GM19239 (cell line): ENCODE measurements at regions not wholly inside any gene's neighbourhood (a gene's known extent, or its start where the extent isn't known, plus 50 kb on each side); places are given as distances from the start of the nearest gene placed in this dataset.

Experiments used
- DNase-seq: peaks from one replicate; pipeline ENCODE4 v3.0.0; 2011; ENCODE audit warnings: low spot score; ENCODE audit not compliant: insufficient read length
- FAIRE-seq: peaks from 2 replicates; lab custom pipeline; 2011; peaks lifted over from hg19 to GRCh38; lab: Jason Lieb, UNC

DNA sequence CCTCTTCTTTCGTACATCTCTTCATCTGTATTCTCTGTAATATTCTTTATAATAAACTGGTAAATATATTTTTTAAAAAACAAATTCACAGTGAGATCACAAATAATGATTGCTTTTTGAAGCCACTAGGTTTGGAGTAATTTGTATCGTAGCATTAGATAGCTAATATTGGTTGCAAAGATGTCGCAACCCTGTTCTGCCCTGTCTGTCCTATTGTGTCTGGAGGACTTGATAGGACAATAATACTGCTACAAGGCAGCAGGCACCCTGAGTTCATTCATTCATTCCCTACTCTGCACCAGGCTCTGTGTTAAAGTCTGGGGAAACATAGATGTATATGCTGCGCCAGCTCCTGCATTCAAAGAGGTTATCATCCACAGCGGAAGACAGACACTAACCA is 206.7 kb upstream of the KLF4 start:
- no peak for DNase-seq
- FAIRE-seq: no peak

DNA sequence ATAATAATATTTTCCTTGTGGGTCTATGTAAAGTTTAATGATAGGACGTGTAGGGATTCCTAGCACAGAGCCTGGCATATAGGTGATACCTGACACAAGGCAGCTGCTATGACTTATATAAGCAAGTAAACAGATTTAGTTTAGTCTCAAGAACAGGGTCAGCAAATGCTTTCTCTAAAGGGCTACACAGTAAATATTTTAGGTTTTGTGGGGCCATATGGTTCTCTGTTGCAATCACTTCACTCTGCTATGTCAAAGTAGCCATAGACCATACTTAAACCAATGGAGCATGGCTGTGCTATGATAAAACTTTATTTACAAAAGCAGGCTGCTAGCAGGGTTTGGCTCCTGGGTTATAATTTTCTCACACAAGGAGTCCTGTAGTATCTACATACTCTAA is 204.8 kb upstream of the KLF4 start:
- FAIRE-seq (no peak), DNase-seq (no peak)

- no peak for FAIRE-seq
Observed at GRCh38 chr9:107693625-107694326, 204.2 kb upstream of the KLF4 start.

DNA sequence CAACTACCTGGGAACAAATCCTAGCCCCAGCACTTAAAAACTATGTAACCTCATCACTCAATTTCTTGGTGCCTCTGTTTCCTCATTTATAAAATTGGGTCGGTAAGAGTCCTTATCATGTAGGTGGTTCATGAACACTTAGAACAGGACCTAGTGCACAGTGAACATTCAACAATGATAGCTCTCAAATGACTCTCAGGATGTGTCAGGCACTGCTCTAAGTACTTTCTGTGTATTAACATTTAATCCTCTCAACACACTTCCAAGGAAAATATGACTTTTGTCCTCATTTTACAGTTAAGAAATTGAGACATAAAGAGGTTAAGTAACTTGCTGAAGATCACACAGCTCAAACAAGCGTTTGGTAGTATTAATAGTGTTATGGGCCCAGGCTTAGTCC is 202.1 kb upstream of the KLF4 start:
- DNase-seq (no peak), FAIRE-seq (no peak)

More at GRCh38 chr9:107693625-107694326, 204.2 kb upstream of the KLF4 start:
- no peak for DNase-seq

DNA sequence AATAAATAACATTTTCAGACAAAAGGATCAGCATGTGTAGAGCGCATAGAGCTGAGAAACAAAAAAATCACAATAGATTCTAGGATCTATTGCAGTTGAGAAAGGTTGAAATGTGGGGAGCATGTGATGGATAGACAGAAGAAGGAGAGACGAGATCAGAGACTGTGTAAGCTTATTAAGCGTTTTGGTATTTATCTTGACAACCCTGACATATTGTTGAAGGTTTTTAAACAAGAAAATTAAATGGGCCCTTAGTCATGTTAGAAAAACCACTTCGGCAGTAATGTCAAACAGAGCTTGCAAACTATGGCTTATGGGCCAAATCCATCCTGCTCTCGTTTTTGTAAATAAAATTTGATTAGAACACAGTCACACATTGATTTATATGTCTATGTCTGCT is 200.5 kb upstream of the KLF4 start:
- FAIRE-seq (no peak), DNase-seq (no peak)

DNA sequence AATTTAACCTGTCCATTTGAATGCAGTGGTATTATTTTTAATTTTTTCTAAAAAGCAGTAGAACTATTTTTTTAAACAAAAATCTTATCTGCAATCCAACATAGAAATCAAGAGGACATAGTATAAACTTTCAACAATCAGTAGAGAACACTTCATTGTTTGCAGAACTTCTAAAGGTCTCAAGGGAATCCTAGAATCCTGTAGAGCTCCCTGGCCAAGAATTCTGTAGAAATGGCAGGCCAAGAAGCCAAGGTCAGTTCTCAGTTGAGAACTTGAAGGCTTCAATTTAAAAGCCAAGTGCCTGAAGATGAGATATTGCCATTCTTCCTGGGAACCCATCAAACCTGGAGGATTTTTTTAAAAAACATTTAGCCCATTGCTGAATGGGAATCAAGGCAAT is 199.2 kb upstream of the KLF4 start:
- no peak for FAIRE-seq
- DNase-seq: no peak

DNA sequence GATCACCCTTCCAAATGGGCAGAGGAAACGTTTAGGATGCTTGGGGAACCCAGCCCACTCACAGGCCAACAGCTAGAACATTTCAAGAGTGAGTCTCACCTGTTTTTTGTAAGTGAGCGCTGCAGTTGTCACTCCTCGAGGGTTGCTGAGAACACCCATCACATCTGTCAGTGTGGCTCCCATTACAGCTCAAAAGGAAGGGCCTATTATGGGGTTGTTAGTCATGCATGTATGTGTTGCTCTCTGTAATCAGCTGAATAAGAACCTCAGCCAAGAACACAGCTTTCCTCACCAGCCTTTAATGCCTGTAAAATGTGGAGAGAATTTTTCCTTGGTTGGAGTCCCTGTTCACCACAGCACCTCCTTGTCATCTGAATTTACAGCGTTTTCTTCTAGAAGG is 196.3 kb upstream of the KLF4 start:
- DNase-seq (no peak), FAIRE-seq (no peak)

DNA sequence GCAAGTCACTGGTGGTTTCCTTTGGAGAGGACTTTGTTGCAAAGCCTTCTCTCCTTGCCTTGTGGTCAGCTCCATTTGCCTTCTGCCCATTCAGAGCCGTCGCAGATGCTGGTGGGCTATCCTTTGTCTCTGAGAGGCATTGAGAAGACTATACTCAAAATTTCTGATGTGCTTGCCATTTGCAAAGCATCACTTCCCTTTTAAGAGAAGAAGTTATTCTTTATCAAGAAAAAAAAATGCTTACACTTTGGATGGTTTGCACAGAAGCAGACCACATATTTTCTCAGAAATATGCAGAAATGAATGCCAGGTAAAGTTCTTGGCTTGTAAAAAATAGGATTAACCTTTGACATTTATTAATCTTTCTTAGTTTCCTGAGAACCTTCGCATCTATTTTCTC is 195.8 kb upstream of the KLF4 start:
- FAIRE-seq (no peak), DNase-seq (no peak)

DNA sequence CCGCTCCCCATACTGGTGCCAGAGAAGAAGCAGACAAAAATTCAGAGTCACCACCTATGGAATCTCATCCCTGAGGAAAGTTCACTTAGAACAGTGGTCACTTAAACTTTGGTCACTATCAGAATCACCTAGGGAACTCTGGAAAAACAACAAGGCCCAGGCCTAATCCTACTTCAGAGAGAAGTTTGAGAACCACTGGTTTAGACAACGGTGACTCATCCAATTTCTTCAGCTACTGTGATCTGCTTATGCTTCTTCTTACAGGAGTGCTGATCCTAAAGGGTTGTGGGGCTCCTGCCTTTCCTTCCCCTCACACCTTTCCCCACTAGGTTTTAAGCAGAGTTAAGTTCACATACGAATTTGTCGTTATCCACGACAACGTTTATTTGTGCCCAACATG is 194.7 kb upstream of the KLF4 start:
- FAIRE-seq (no peak), DNase-seq (no peak)

DNA sequence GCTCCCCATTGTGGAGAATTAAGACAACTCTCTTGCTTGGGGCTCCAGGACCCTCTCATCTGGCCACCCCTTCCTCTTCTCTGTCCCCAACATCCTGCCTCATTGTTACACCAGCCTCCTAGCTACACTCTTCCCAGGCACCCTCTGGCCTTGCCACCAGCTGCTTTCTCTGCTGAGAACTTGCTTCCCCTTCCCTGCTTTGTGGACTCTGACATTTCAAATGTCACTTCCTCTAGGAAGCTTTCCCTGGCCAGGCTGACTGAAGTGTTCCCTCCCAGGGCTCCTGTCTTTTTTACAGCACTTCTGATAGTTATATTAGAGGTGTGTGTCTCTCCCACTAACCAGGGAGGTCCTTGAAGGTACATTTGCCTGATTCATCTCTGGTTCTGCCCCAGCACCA is 194.0 kb upstream of the KLF4 start:
- FAIRE-seq: no peak

DNA sequence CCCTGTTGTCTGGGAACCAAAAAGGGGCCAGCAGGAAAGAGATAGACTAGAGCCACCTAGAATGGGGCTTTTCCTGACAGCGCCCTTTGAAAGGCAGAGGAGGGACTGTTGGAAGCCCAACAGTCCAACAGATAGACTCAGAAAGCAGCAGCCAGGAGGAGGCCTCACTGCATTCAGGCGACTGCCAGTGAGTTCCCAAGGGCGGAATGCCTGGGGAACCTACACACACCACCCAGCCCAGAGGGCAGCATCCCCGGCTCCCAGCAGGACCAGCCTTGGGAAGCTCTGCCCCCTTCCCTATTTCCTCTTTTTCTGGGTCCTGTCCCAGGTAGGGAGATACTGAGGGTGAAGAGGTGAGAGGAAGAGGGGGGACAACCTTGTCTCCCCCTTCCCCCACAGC is 192.4 kb upstream of the KLF4 start:
- DNase-seq: no peak
- no peak for FAIRE-seq

More for the DNA sequence above, 194.0 kb upstream of the KLF4 start:
- DNase-seq: no peak

GRCh38 chr9:107675351-107676259 is 186.0 kb upstream of the KLF4 start:
- FAIRE-seq: no peak
- DNase-seq: no peak

DNA sequence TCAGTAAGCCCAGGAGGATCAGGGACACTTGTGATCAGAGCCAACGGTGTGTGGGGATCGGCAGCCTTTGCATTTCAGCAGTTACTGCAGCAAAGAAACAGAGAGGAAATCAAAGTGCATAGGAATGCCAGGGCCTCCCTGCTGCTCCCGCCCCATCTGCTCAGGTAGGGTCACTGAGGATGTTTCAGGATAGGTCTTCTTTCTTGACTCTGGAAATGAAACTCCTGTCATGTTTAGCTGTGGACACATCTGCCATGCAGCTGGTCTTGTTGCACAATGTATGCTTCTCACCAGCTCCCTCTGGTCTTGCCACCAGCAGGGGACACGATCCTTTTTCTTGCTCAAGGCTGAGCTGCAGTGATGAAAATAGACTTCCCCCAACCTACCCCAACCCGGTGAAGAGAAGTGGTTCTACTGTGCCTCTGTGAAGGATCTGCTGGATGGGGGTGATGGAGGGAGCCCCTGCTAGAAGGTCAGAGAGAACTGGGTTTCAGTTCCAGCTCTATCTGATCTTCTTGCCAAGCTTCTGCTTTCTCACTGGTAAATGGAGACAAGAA is 185.2 kb upstream of the KLF4 start:
- DNase-seq (no peak), FAIRE-seq (no peak)

DNA sequence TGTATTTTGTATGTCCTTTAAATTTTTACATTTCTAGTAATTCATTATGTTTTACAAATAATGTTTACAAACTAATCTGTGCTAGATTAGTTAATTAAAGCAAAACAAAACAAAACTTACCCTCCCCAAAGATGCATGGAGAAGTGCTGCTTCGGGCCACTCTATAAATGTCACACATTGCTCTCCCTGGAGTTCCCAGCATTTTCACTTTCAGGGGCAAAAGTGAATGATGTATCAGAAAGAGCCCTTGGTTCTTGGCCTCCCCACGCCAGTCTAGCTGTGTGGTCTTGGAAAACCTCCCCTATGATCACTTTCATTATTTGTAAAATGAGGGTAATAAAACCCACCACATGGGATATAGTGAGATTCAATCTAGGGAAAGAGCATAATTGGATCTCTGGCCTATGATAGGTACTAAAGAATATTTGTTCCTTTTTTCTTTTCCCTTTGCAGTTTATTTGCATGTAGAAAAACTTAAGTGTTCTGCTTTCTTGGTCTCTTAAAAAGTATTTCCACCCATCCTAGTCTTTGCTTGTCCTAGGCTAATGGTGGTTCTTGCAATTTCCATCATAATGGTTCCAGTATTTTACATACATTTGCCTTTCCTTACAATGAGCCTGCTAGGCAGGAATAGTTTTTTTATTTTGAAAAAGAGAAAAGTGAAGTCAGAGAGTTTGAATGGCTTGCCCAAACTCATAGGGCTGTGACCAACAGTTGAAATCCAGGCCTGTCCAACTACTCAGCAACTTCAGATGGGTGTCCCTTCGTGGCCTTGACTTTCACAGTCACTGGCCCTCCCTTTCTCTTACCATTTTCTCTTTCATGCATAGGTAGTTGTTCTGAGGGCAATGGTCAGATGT is 184.5 kb upstream of the KLF4 start:
- FAIRE-seq (no peak), DNase-seq (no peak)

DNA sequence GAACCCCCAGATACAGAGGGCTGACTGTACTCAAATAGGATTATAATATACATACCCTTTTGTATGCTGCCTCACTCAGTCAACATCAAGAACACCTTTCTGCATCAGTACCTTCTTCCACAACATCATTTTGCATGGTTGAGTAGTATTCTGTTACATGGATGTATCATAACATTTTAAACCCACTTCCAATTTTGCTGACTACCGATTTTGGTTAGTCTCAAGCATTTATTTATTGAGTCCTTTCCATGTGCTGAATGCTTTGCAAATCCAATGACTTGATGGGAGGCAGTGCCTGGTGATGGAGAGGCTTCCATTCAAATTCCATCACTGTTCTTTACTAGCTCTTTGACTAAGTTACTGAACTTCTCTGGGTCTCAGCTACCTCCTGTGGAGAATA is 182.0 kb upstream of the KLF4 start:
- DNase-seq (no peak), FAIRE-seq (no peak)

DNA sequence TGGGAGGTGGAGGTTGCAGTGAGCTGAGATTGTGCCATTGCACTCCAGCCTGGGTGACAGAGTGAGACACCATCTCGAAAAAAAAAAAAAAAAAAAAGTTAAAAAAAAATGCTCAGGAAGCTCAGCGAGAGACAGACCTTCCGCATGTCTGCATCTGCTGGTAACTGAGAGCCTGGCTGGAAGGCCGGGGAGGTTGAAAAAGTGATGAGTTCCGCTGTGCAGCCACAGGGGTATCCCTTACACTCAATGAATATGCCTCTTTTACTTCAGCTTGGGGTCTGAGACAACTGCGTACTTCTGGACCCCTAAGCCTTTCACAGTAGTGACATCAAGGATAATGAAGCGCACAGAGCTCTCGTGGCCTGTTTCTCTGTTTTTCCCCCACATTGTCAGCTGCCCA is 179.9 kb upstream of the KLF4 start:
- no peak for FAIRE-seq
- DNase-seq: no peak

DNA sequence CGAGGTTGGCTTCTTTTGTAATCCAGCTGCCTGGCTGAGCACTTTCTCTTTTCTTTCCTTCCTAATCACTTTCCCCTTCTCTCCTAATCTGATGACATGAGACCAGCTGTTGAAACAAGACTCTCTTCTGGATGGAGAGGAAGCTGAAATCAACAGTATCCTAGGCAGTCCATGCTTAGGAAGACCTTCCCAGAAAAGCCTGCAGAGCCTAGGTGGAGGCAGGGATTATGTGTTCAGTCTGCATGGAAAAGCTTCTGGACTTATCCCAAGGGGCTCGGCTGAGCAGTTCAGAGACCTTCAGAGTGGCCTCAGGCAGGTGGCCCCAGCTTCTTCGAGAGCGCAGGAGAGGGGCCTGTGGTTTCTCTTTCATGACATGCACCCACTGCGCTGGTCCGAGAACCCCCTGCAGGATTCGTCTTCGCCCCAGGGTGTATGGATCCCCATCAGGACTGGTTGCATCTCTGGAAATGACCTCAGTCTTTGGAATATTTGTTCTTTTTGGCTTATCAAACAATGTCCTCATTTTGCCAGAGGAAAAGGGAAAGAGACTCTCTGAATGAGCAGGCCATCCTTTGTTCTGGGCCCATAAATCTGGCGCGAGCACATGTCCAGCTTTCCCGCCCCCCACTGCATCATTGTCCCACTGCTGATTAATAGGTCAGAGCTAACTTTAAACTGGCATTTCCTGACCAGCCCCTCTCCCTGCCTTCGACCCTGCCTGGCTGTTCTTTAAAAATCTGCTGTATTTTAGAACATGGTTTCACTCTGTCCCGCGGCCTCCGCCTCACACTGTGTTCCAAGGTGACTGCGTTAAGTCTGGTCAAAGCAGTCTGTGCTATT is 177.9 kb upstream of the KLF4 start:
- DNase-seq (no peak), FAIRE-seq (no peak)

- DNase-seq (no peak), FAIRE-seq (no peak)
Observed at GRCh38 chr9:107665057-107665456, 175.5 kb upstream of the KLF4 start.

GRCh38 chr9:107660976-107661375 is 171.4 kb upstream of the KLF4 start:
- FAIRE-seq: no peak
- DNase-seq: no peak
